Mammary epithelial cell (primary cell): ENCODE measurements at regions not wholly inside any gene's neighbourhood (a gene's known extent, or its start where the extent isn't known, plus 50 kb on each side); places are given as distances from the start of the nearest gene placed in this dataset.

Source experiments
- EZH2 ChIP-seq: IDR thresholded peaks from 2 replicates; pipeline ENCODE4 v1.6.1; 2012; ENCODE audit warnings: low read length, inconsistent platforms, borderline replicate concordance
- TF ChIP-seq, protein P1 (sequence below), 2 donors: IDR thresholded peaks in 1 of 2; conservative IDR thresholded peaks in 1 of 2; 2 replicates each; pipeline ENCODE4 v1.5.1; 2011 to 2012; ENCODE audit warnings: inconsistent platforms in 2 of 2, low read length in 2 of 2, mild to moderate bottlenecking in 2 of 2, control low read depth in 1 of 2, low read depth in 1 of 2; ENCODE audit not compliant: insufficient read depth in 1 of 2; ENCODE audit errors: extremely low read depth in 1 of 2

DNA sequence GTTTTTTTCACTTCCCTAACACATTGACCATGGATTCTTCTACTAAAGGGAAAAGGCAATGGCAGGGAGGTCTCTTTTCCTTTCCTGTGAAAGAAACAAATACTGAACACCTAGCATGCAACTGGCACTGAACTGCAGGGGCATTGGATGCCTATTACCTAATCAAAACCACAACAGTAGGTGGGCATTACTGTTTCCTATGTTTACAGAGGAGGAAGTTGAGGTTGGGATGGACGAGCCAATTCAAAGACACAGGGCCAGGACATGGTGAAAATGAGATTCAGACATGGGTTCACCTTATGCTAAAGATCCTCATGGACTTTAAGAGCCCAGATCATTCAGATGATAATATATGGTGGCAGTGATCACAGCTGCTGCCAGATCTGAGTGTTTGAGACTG, 407.0 kb downstream of the MIAT start:
- TF ChIP-seq, protein P1, sequence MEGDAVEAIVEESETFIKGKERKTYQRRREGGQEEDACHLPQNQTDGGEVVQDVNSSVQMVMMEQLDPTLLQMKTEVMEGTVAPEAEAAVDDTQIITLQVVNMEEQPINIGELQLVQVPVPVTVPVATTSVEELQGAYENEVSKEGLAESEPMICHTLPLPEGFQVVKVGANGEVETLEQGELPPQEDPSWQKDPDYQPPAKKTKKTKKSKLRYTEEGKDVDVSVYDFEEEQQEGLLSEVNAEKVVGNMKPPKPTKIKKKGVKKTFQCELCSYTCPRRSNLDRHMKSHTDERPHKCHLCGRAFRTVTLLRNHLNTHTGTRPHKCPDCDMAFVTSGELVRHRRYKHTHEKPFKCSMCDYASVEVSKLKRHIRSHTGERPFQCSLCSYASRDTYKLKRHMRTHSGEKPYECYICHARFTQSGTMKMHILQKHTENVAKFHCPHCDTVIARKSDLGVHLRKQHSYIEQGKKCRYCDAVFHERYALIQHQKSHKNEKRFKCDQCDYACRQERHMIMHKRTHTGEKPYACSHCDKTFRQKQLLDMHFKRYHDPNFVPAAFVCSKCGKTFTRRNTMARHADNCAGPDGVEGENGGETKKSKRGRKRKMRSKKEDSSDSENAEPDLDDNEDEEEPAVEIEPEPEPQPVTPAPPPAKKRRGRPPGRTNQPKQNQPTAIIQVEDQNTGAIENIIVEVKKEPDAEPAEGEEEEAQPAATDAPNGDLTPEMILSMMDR (conservative IDR thresholded peaks at IDR 0.05 in 1 of 2, IDR thresholded peaks at IDR 0.05 in 1 of 2; ENCODE audit: extremely low read depth in 1 of 2, insufficient read depth in 1 of 2, low read depth in 1 of 2, low read length in 2 of 2) = no peak
- TF ChIP-seq EZH2 = no peak
